Tibial nerve (tissue), 4 donors: ENCODE measurements at regions not wholly inside any gene's neighbourhood (a gene's known extent, or its start where the extent isn't known, plus 50 kb on each side); places are given as distances from the start of the nearest gene placed in this dataset.

Experiments
- DNase-seq, 2 donors: peaks; one replicate each; pipeline ENCODE4 v3.0.0-alpha.2; 2019; ENCODE audit warnings: low spot score in 2 of 2
- H3K27ac ChIP-seq, 4 donors: fragments of 200-600 bp; sonication (generic) in 3 of 4; one replicate each; pipeline ENCODE4 v1.5.1; 2017 to 2019; ENCODE audit warnings: mild to moderate bottlenecking in 1 of 4
- H3K27me3 ChIP-seq, 2 donors: fragments of 200-600 bp; sonication (generic) in 1 of 2; one replicate each; pipeline versions ENCODE4 v1.5.1 to v1.6.0; 2017 to 2019
- H3K36me3 ChIP-seq, 3 donors: fragments of 200-600 bp; sonication (generic); one replicate each; pipeline ENCODE4 v1.5.1; 2018 to 2019
- H3K4me1 ChIP-seq, 4 donors: fragments of 200-600 bp; sonication (generic) in 3 of 4; one replicate each; pipeline ENCODE4 v1.5.1; 2017 to 2019
- H3K4me3 ChIP-seq, 4 donors: fragments of 200-600 bp; sonication (generic) in 3 of 4; one replicate each; pipeline ENCODE4 v1.5.1; 2017 to 2019; ENCODE audit warnings: mild to moderate bottlenecking in 1 of 4, moderate library complexity in 1 of 4
- H3K9me3 ChIP-seq, 4 donors: fragments of 200-600 bp; sonication (generic) in 3 of 4; one replicate each; pipeline ENCODE4 v1.5.1; 2017 to 2019
- EP300 ChIP-seq, 2 donors: sonication (generic); formaldehyde crosslinking; IDR thresholded peaks; one replicate each; pipeline ENCODE4 v1.6.1; 2017; ENCODE audit warnings: antibody characterized with exemption in 2 of 2, mild to moderate bottlenecking in 1 of 2
- POLR2A ChIP-seq, 2 donors: fragments of 450-650 bp; IDR thresholded peaks; one replicate each; pipeline ENCODE4 v1.6.1; 2017; ENCODE audit warnings: antibody characterized with exemption in 2 of 2, mild to moderate bottlenecking in 2 of 2, moderate library complexity in 2 of 2
- WGBS, 2 donors: methylation state at CpG; one replicate each; pipeline ENCODE4 v1.1.5; 2018; 5-methylcytosine and 5-hydroxymethylcytosine counted together
- TF ChIP-seq, protein P1 (sequence below), 5 experiments: fragments of 200-600 bp in 3 of 5; fragments of 450-650 bp in 2 of 5; sonication (generic) in 3 of 5; IDR thresholded peaks; one replicate each; pipeline ENCODE4 v1.5.1; 2016 to 2019; ENCODE audit warnings: antibody characterized with exemption in 5 of 5, mild to moderate bottlenecking in 3 of 5, moderate library complexity in 2 of 5

DNA sequence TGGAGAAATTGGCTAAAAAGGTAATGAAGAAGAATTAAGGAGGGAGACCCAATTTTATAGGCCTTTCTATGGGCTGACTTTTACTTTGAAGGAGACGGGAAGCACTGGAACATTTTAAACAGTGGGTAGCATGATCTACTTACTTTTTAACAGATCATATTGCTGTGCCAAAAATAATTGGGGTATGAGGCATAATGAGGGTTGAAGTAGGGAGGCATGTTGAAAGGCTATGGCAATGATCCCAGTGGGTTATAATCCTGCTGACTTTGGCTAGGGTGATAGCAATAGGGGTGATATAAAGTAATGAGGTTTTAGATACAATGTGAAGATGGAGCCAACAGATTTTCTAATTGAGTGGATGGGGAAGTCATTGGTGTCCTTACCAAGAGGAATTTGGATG is 73.2 kb downstream of the GPR37 start:
- WGBS, 2 donors = 61 to 78% methylated on average over 1 of the region's 1 CpG
- Histone ChIP-seq H3K36me3 (no peaks in the 10 kb centered on the region), H3K4me3 (no peak overlapping the region), H3K9me3 (no peaks in the 10 kb centered on the region), H3K27ac (no peak overlapping the region), H3K27me3 (no peaks in the 10 kb centered on the region), H3K4me1 (no peaks in the 10 kb centered on the region)
- no peak for DNase-seq
- TF ChIP-seq POLR2A (IDR thresholded peaks at IDR 0.05) (no peak), EP300 (IDR thresholded peaks at IDR 0.05) (no peak)
- TF ChIP-seq, protein P1, sequence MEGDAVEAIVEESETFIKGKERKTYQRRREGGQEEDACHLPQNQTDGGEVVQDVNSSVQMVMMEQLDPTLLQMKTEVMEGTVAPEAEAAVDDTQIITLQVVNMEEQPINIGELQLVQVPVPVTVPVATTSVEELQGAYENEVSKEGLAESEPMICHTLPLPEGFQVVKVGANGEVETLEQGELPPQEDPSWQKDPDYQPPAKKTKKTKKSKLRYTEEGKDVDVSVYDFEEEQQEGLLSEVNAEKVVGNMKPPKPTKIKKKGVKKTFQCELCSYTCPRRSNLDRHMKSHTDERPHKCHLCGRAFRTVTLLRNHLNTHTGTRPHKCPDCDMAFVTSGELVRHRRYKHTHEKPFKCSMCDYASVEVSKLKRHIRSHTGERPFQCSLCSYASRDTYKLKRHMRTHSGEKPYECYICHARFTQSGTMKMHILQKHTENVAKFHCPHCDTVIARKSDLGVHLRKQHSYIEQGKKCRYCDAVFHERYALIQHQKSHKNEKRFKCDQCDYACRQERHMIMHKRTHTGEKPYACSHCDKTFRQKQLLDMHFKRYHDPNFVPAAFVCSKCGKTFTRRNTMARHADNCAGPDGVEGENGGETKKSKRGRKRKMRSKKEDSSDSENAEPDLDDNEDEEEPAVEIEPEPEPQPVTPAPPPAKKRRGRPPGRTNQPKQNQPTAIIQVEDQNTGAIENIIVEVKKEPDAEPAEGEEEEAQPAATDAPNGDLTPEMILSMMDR (IDR thresholded peaks at IDR 0.05) = no peak

- Histone ChIP-seq H3K36me3 (no peaks in the 10 kb centered on the region), H3K27me3 (no peaks in the 10 kb centered on the region), H3K27ac (no peak overlapping the region), H3K9me3 (no peaks in the 10 kb centered on the region), H3K4me3 (no peak overlapping the region), H3K4me1 (no peaks in the 10 kb centered on the region)
- no peak for DNase-seq
- TF ChIP-seq, protein P1 (IDR thresholded peaks at IDR 0.05) = no peak
- TF ChIP-seq EP300 (IDR thresholded peaks at IDR 0.05) = no peak
- no peak for TF ChIP-seq POLR2A (IDR thresholded peaks at IDR 0.05)
These were observed 74.8 kb downstream of the GPR37 start for GRCh38 chr7:124690840-124691239.

- no peaks in the 10 kb centered on the region for H3K4me1 ChIP-seq
- DNase-seq = no peak
- no peak overlapping the region for H3K4me3 ChIP-seq
- TF ChIP-seq POLR2A (IDR thresholded peaks at IDR 0.05) = no peak
- TF ChIP-seq EP300 (IDR thresholded peaks at IDR 0.05) = no peak
- TF ChIP-seq, protein P1 (IDR thresholded peaks at IDR 0.05) = no peak
- no peaks in the 10 kb centered on the region for H3K36me3 ChIP-seq
- 89 to 94% methylated on average over 1 of the region's 1 CpG for WGBS, 2 donors
- no peaks in the 10 kb centered on the region for H3K9me3 ChIP-seq
- no peak overlapping the region for H3K27ac ChIP-seq
- H3K27me3 ChIP-seq = no peaks in the 10 kb centered on the region
These were observed 75.7 kb downstream of the GPR37 start for GRCh38 chr7:124689931-124690330.

- no peak for TF ChIP-seq POLR2A (IDR thresholded peaks at IDR 0.05)
- Histone ChIP-seq H3K4me1 (no peaks in the 10 kb centered on the region), H3K27me3 (no peaks in the 10 kb centered on the region), H3K27ac (no peak overlapping the region), H3K9me3 (no peaks in the 10 kb centered on the region), H3K4me3 (no peak overlapping the region), H3K36me3 (no peaks in the 10 kb centered on the region)
- DNase-seq = no peak
- WGBS, 2 donors = 68 to 75% methylated on average over 2 of the region's 2 CpGs
These were observed 76.1 kb downstream of the GPR37 start for GRCh38 chr7:124689523-124689922.

GRCh38 chr7:124688991-124689390 is 76.6 kb downstream of the GPR37 start:
- H3K27me3 ChIP-seq = no peaks in the 10 kb centered on the region
- TF ChIP-seq EP300 (IDR thresholded peaks at IDR 0.05) (no peak), POLR2A (IDR thresholded peaks at IDR 0.05) (no peak)
- TF ChIP-seq, protein P1 (IDR thresholded peaks at IDR 0.05) = no peak
- DNase-seq = no peak
- H3K9me3 ChIP-seq = no peaks in the 10 kb centered on the region
- 84 to 85% methylated on average over 3 of the region's 3 CpGs for WGBS, 2 donors
- no peak overlapping the region for H3K27ac ChIP-seq
- no peaks in the 10 kb centered on the region for H3K4me1 ChIP-seq
- H3K36me3 ChIP-seq = no peaks in the 10 kb centered on the region
- no peak overlapping the region for H3K4me3 ChIP-seq

DNA sequence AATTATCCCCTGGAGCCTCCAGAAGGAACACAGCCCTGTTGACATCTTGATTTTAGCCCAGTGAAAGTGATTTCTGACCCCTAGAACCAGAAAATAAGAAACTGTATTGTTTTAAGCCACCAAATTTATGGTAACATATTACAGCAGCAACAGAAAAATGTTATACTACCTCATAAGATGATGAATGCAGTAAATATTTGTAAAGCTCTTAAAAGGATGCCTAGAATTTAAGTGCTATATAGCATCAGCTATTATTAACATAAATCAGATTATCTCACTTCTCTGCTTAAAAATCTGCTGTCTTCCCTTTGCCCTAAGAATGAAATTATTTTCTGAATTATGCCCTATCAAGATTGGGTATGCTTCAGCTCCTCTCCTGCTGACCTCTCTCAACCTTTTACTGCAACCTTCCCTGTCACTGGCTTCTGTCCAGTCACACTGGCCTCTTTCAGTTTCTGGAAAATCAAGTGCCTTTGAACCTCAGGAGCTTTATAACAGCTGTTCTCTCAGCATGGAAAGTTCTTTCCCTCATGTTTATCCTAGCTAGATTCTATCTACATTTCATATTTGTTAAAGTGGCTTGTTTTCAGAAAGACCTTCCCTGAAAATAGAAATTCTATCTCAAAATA is 78.9 kb downstream of the GPR37 start:
- Histone ChIP-seq H3K4me1 (no peaks in the 10 kb centered on the region), H3K36me3 (no peaks in the 10 kb centered on the region), H3K27ac (no peak overlapping the region), H3K9me3 (no peaks in the 10 kb centered on the region), H3K4me3 (no peak overlapping the region), H3K27me3 (no peaks in the 10 kb centered on the region)
- DNase-seq = no peak
- TF ChIP-seq EP300 (IDR thresholded peaks at IDR 0.05) (no peak), POLR2A (IDR thresholded peaks at IDR 0.05) (no peak)
- TF ChIP-seq, protein P1 (IDR thresholded peaks at IDR 0.05) = no peak
